ENCODE measurements at regions not wholly inside any gene's neighbourhood (a gene's known extent, or its start where the extent isn't known, plus 50 kb on each side); places are given as distances from the start of the nearest gene placed in this dataset.

- no peak for DNase-seq (ENCODE audit: insufficient read length, low spot score)
- FAIRE-seq: no peak
- no peak for TF ChIP-seq CTCF (IDR thresholded peaks at IDR 0.05; ENCODE audit: insufficient read depth, missing control alignments)
These were observed 499.5 kb upstream of the LUZP2 start for GRCh38 chr11:23997356-23997755.

GRCh38 chr11:24005202-24005876, 491.5 kb upstream of the LUZP2 start:
- FAIRE-seq (no peak), DNase-seq (ENCODE audit: insufficient read length, low spot score) (no peak)
- TF ChIP-seq CTCF (IDR thresholded peaks at IDR 0.05; ENCODE audit: insufficient read depth, missing control alignments): no peak

GRCh38 chr11:24043842-24044241, 453.0 kb upstream of the LUZP2 start:
- no peak for TF ChIP-seq CTCF (IDR thresholded peaks at IDR 0.05; ENCODE audit: insufficient read depth, missing control alignments)
- no peak for FAIRE-seq
- DNase-seq (ENCODE audit: insufficient read length, low spot score): no peak

GRCh38 chr11:24046731-24047130, 450.1 kb upstream of the LUZP2 start:
- no peak for TF ChIP-seq CTCF (IDR thresholded peaks at IDR 0.05; ENCODE audit: insufficient read depth, missing control alignments)
- FAIRE-seq: no peak
- no peak for DNase-seq (ENCODE audit: insufficient read length, low spot score)

- no peak for FAIRE-seq
- DNase-seq (ENCODE audit: insufficient read length, low spot score): no peak
- no peak for TF ChIP-seq CTCF (IDR thresholded peaks at IDR 0.05; ENCODE audit: insufficient read depth, missing control alignments)
These were observed 440.8 kb upstream of the LUZP2 start for GRCh38 chr11:24056051-24056450.

GRCh38 chr11:24060125-24060524, 436.7 kb upstream of the LUZP2 start:
- no peak for TF ChIP-seq CTCF (IDR thresholded peaks at IDR 0.05; ENCODE audit: insufficient read depth, missing control alignments)
- DNase-seq (ENCODE audit: insufficient read length, low spot score) (no peak), FAIRE-seq (no peak)

GRCh38 chr11:24064309-24064903, 432.4 kb upstream of the LUZP2 start:
- DNase-seq (ENCODE audit: insufficient read length, low spot score) (no peak), FAIRE-seq (no peak)
- no peak for TF ChIP-seq CTCF (IDR thresholded peaks at IDR 0.05; ENCODE audit: insufficient read depth, missing control alignments)

Measured in D721Med (cell line).